GM12865 (cell line): ENCODE measurements at regions not wholly inside any gene's neighbourhood (a gene's known extent, or its start where the extent isn't known, plus 50 kb on each side); places are given as distances from the start of the nearest gene placed in this dataset.

Experiments
- DNase-seq: peaks from one replicate; pipeline ENCODE4 v3.0.0; 2010; ENCODE audit warnings: low read depth
- H3K4me3 ChIP-seq: 2 replicates; pipeline ENCODE4 v1.5.1; 2011; ENCODE audit warnings: mild to moderate bottlenecking, low read depth, low read length, control low read depth
- TF ChIP-seq, protein P1 (sequence below): IDR thresholded peaks from 2 replicates; pipeline ENCODE4 v1.5.1; 2011; ENCODE audit warnings: low read length, control low read depth, low read depth, inconsistent platforms; ENCODE audit not compliant: insufficient read depth; ENCODE audit errors: missing control alignments

DNA sequence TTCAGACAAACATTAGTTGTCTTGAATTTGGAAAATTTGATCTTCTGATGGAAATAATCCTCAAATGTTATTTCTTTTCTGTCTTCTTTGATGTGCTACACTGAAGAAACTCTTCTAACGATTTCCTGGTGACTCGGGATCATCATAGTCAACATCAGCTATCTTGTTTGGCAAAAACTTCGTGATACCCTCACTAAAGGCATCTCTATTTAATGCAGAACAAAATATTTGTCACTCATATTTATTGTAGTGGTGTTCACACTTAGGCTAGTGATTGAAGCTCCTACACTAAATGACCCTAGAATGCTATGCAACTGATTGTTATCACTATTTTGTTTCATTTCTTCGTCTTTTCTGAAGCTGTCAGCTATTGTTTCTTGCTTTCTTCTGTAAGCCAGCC lies 334.7 kb upstream of the ZEB2 start:
- TF ChIP-seq, protein P1, sequence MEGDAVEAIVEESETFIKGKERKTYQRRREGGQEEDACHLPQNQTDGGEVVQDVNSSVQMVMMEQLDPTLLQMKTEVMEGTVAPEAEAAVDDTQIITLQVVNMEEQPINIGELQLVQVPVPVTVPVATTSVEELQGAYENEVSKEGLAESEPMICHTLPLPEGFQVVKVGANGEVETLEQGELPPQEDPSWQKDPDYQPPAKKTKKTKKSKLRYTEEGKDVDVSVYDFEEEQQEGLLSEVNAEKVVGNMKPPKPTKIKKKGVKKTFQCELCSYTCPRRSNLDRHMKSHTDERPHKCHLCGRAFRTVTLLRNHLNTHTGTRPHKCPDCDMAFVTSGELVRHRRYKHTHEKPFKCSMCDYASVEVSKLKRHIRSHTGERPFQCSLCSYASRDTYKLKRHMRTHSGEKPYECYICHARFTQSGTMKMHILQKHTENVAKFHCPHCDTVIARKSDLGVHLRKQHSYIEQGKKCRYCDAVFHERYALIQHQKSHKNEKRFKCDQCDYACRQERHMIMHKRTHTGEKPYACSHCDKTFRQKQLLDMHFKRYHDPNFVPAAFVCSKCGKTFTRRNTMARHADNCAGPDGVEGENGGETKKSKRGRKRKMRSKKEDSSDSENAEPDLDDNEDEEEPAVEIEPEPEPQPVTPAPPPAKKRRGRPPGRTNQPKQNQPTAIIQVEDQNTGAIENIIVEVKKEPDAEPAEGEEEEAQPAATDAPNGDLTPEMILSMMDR: no peak
- no peak overlapping the region for H3K4me3 ChIP-seq
- DNase-seq: no peak

DNA sequence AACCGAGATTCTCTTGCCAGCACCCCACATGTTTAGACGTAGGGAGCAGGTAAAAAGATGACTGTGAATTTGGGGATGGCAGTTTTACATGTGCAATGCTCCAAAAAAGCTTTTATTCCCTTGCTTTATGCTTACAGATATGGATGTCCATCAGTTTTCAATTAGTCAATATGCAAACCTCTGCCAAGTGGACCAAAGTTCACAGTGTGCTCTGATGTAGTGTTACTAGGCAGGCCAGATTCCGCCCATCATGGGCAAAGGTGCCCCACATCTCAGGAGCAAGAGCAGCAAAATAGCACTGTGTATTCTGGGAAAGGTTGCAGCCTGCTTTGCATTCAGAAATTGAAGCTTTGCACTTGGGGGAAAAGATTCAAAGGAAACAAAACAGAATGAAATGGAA lies 329.7 kb upstream of the ZEB2 start:
- no peak for DNase-seq
- TF ChIP-seq, protein P1: no peak
- H3K4me3 ChIP-seq: no peak overlapping the region

DNA sequence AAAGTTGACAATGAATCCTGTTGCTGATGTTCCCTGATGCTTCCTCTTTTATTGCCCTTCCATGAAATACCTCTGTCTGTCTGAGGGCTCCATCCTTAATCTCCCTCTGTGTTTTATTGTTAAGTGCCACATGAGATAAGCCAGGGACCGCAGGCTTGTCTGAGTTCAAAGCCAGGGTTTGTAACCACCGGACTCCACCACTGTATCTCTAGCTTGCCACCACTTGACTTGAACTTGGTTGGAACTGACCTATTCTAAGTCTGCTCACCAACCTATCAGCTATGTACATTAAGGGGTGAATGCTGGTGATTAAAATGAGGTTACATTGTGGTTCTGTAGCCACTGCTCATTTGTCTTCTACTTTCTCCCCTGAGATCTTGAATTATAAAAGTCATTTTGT lies 328.5 kb upstream of the ZEB2 start:
- H3K4me3 ChIP-seq: no peak overlapping the region
- DNase-seq: no peak
- TF ChIP-seq, protein P1: no peak

DNA sequence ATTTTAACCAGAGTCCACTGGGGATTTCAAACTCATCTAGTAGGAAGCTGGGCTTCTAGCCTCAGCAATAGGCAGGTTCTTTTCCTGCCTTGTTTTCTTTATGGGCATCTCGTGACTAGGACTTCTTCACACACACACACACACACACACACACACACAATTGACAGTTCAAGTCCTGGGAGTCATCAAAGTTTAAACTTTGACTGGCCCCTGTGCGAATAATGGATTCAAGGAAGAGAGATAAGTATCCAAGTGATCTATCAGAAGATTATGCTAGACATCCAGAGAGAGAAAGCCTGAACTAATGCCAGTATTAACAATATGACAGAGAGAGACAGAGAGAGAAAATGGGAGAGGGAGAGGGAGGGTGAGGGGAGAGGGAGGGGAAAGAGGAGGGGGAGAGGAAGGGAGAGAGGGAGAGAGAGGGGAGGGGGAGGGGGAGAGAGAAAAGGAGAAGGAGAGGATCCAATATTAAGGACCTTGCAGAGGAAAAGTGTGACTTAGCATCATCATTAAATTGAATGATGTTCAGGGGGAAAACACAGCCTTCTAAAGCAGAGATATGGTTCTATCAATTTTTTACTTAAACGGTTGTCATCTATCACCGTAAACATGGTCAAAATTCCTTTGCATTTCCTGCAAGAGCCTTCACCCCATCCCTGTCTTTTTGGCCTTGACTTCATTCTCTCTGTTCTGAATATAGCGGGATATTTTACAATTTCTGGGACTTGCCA lies 327.6 kb upstream of the ZEB2 start:
- DNase-seq: no peak
- TF ChIP-seq, protein P1: no peak
- H3K4me3 ChIP-seq: no peak overlapping the region

DNA sequence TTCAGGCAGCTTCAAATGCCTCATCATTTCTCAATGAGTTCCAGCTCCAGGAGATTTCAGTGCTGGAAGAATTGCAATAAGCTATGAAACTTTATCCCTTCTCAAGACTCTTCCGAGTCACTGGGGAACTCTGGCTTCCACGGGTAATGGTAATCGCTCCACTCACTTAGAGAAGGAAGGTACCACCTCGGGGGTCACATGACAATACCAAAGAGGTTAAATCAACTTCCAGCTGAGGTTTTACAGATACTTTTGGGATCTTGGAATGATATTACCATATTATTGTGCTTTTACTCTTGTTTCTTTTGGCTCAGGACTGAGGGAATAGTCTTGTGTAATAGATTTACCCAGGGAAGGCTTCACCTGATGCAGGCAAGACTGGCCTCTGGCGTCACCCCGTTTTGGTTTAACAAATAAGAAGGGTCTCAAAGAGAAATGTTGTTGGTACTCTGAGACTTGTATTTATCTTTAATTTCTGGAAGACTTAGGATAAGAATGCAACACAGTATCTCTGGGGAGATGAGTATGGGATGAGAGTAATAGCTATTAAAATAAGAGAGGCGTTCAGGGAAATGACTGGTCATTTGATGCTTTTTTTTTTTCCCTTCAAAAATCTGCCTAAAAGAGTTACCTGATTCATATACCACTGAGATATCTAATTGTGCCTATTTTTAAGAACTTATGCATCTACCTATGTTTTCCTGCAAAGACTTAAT lies 316.9 kb upstream of the ZEB2 start:
- DNase-seq: no peak
- no peak overlapping the region for H3K4me3 ChIP-seq
- TF ChIP-seq, protein P1: no peak

DNA sequence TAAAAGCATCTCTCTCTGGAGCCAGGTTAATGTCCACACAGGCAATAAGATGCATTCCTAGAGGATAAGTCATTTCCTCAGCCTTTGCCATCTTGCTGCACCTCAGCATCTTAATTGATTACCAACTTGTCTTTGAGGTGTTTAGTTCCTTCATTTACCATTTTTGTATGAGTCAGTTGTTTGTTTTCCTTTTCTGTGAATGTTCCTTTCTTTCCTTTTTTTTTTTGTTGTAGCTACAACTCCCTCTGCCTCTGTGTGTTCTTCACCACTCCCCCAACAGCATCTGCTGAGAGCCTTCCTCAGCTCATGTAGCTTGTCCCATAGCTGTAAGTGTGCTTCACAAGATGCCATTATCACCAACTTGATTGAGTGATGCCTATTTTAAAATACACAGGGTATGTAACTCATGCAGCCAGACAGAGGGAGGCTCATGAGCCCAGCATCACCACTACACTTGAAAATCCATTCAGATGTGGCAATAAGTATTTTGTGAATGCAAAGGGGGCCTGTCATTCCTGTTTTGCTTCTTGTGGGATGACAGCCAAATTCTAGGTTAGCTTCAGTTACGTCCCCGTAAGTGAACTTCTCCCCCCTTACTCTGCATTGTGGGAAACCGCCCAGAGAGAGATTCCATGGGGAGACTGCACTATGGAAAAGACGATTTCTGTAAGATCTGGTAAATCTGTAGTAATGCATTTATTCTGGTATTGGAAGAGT lies 315.9 kb upstream of the ZEB2 start:
- no peak overlapping the region for H3K4me3 ChIP-seq
- TF ChIP-seq, protein P1: no peak
- no peak for DNase-seq
